AML-193 (cell line): ENCODE measurements at regions not wholly inside any gene's neighbourhood (a gene's known extent, or its start where the extent isn't known, plus 50 kb on each side); places are given as distances from the start of the nearest gene placed in this dataset.

ENCODE experiments used
- DNase-seq, 2 experiments: peaks; one replicate each; lab custom pipeline; 2025; lab: John Stamatoyannopoulos, UW

DNA sequence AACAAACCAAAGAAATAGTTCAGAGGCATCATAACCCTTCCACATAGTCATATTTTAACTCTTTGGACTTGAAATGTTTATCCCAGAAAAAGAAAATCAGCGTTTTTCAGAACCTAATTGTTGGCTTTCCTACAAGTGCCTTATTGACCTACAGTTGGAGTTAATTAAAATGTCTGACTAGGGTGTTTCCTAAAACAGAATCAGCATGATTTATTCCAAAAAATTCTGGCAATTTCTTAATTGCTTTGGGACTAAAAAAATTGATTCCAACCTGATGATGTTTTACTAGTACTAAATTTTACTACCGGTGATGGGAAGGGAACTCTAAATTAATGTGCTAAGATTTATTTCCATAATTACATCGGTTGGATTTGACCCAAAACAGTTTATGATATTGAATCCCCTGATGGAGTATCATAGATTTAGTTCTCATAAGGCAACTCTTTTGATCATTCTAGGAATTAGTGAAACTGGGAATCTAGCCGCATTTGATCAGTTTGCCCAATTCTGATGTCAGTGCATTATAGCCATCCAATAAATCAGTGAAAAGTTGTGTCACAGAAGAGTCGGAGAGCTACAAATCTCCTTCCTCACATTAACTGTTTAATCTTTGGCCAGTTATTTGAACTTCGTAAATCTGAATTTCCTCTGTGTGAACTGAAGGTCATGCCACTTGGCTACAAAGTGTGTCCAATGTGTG is 134.3 kb upstream of the DSEL start:
- DNase-seq = no peak

DNA sequence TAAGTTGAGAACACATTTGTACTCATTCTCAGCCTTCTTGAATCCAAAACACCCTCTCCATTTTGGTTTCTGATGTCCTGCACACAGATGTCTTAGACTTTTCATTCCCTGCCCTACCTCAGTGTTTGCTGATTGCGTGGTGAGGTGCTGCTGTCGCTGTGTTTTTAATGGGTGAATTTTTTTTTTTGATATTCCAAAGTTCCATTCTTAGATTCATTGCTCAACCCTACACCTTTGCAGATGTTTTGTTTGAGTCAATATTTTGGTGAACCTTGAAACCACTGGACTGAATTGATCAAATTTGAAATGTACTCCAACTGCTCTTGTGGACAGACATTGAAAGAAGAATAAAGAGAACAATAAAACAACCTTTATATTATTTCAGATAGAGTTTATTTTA is 130.4 kb upstream of the DSEL start:
- DNase-seq = no peak

DNA sequence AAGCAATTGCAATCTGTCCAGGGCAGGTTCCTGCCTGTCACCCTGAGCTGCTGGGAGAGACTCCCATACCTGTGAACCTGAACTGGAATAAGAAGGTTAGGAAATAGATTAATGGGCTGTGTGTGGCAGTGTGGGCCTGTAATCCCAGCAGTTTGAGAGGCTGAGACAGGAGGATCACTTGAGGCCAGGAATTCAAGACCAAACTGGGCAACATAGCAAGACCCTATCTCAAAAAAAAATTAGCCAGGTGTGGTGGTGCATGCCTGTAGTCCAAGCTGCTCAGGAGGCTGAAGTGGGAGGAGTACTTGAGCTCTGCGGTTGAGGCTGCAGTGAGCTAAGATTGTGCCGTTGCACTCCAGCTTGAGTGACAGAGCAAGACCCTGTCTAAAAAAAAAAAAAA is 127.7 kb upstream of the DSEL start:
- no peak for DNase-seq

DNA sequence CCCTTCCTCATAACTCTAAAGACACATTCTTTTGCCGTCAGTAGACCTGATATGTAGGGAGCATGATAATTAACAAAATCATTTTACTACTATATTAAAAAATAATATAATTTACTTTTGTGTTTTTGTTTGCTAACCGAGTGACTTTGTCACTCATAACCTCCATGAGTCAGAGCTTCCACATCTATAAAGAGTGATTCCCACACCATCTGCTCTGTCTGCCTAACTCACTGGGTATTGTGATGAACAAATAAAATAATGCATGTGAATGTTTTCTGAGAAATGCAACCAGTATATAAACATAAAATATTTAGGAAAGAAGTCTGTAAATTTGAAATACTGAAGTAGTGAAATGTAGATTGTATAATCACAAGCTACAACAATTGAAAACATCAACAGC is 123.4 kb upstream of the DSEL start:
- no peak for DNase-seq

DNA sequence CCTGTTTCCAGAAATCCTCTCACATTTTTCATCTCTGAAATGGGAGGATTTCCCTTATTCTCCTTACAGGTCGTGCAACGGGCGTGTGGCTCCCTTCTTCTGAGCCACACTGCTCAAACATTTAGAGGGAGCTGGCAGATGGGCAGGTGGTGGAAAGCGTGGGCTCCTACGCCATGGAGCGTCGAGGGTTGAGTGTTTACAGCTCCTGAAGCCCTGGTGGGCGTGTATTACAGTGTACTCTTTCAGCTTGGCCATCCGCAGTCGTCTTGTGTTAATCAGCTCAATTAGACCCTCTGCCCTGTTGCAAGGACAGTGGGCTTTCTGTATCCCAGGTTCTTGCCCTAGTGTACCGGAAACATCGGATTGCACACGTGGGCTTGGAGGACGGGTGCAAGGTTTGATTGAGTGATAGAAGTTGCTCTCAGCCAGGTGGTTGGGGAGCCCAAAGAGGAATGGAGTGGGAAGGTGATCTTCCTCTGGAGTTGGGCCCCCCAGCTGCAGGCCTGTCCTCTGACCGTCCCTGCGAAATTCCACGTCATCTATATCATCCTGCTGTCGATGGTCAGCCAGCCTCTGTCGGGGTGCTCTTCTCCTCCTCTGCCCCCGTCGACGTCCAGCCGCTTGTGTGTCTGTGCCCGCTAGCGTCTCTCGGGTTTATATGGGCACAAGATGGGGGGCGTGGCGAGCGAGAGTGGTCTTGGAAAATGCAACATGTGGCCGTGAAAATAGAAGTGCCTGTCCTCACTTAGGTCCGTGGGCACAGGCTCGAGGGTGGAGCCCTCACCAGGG is 120.3 kb upstream of the DSEL start:
- no peak for DNase-seq

DNA sequence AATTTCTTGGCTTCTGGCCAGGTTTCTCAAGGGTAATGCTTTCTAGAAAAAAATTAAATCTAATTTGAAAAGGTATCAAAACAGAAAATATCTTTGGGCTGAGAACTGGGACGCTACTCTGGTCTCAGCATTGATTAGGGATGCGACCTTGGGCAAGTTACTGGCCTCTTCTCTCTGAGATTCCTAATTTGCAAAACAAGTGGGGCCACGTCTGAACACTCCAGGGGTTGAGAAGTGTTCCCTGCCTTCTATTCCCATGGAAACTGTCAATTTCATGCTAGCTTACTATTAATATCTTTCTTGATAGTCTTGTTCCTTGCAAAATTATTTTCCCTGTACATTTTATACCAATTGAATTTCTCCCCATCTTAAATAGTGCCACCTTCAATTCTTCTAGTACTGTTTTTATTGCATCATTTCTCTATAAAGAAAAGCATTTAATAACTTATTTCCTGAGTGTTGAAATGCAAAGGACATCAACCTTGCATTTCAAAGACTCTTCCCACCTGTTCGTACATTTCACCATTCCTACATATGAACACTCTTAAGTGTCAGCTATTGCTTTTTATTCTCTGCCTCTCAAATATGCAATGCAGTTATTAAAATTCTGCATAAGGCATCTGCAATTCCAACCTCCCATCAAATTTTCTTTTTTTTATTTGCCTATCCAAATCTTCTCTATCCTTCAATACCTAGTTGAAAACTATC is 118.3 kb upstream of the DSEL start:
- no peak for DNase-seq

DNA sequence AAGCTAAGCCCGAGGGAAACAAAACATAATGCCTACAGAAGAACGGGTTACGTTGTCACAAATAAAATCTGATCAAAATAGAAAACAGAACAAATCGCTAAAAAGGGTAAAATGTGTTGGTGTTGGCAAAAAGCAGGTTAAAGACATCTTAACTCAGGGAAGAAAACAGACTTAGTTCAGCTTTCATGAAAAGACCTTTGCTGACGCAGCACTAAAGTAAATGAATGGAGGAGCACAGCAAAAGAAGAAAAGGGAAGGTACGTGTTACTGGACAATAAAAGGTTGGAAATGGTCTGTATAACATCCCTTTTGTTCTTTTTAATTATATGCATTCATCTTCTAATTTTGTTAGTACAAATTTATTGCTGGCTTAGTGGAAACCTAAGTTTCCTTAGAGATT is 117.4 kb upstream of the DSEL start:
- no peak for DNase-seq

DNA sequence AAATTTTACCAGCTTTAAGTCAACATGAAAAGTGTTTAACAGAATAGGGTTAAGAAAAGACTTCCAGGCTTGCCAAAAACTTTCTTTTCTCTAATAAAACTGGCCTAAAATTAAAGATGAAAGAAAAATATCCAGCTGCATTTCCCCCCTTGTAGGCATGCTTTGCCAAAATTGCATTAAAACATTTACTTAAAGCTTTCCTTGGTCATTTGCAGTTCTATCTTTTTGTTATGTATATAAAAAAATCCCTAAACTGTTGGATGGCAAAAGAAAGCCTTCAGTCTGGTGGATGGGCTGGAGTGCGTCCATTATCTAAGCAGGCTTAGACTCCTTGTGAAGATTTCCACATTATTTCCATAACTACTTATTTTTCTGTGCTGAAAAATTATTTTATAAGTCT is 105.4 kb upstream of the DSEL start:
- no peak for DNase-seq

DNA sequence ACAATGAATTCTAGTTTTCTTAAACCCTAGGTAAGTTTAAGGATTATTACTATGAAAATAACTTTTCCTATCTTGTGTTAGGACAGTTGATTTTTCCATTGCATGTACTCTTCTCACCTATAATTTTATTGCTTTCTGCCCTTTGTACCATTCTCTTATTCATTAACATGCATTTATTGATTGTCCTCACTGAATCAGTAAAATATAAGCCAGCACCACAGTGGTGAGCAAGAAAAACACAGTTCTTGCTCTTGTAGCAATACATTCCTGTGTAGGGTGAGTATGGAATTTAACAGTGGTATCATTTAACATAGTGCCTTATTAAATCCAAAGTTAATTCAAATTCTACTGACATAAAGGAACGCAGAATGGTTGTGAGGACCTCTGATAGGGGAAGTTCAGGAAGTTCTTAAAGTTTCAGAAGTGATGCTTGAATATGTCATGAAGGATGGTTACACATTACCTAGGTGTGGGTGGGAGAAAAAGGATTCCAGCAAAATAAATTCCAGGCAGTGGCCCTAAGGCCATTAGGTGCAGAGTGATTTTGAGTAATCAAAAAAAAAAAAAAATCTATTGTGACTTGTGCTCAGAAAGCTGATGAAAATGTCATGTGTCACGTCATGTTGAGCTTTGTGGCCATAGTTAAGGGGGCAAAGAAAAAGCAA is 104.7 kb upstream of the DSEL start:
- no peak for DNase-seq

DNA sequence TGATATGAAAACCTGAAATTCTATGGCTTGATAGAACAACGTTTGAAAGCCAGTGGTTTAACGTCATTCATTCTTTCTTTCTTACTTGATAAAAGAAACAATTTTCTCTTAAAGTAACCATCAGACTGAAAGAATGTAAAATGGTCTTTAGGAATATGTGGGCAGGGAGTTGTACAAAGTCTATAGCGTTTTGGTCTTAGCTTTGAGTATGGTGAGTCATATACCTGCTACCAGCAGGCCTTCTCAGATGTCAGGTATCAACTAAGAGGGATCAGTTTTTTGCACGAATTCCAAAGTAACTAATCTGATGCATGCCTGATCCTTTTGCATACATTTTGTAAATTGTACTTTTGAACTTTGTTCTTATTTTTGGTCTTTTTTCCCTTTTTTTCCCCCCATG is 101.5 kb upstream of the DSEL start:
- DNase-seq = no peak

DNA sequence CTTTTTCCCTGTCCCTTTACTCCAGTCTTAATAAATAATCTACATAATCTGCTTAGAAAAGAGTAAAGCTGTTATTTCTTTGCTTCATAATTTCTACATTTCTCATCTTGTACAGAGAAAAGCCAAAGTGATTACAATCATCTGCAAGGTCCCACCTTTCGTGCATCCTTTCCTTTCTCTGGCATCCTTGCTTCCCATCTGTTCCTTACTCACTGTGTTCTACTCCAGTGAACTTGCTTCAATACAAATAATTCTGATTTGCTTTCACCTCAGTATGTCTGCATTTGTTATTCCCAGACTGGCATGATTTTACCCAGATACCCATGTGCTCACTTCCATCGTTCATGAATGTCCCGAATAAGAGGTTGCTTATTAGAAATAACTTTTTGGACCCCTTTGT is 99.4 kb upstream of the DSEL start:
- DNase-seq = no peak

DNA sequence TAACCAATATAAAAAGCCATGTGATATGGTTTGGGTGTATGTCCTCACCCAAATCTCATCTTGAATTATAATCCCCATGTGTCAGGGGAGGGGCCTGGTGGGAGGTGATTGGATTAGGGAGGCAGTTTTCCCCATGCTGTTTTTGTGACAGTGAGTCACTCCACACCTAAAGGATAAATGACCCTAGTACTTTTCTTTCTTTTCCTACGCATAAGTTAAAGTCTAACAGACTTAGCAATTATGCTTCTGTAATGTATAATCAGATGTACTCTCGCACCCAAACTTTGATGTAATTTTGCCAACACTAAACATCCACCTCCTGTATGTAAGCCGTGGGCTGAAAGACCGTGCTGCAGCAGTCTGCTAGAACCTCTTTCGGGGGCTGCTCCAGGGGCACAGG is 97.2 kb upstream of the DSEL start:
- DNase-seq = no peak

DNA sequence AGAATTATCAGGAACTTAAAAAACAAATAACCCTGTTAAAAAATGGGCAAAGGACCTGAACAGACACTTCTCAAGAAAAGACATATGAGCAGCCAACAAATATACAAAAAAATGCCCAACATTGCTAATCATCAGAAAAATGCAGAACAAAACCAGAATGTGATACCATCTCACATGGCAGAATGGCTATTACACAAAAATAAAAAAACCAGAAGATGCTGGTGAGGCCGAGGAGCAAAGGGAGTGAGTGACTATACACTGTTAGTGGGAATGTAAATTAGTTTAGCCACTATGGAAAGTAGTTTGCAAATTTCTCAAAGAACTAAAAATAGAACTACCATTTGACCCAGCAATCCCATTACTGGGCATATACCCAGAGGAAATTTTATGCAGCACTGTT is 95.8 kb upstream of the DSEL start:
- DNase-seq = no peak

DNA sequence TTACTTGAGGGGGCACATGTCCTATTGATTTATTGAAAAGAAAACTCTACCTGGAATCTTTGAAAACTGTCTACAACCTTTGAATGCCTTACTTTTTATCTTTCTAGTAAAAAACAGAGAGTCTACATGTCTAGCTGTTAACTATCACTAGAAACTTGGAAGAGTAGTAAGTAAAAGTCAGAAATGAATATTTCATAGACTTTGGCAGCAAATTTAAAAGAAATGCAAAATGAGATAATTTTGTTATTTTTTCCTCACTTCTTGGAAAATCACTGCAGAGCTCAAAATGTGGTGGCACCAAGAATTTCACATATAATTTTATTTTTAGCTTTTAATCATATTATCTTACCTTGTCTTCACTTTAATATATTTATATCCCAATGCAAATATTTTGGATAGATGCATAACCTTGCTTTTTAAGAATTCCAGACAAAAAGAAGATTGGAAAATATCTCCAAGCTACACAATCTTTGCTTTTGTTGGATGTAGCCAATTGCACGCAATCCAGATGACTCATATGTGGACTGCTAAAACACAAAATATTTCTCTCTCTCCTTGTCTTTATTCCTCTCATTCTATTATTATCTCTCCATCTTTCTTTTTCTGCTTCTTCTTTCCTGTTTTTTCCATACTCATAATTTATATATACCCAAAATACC is 92.2 kb upstream of the DSEL start:
- DNase-seq = no peak

DNA sequence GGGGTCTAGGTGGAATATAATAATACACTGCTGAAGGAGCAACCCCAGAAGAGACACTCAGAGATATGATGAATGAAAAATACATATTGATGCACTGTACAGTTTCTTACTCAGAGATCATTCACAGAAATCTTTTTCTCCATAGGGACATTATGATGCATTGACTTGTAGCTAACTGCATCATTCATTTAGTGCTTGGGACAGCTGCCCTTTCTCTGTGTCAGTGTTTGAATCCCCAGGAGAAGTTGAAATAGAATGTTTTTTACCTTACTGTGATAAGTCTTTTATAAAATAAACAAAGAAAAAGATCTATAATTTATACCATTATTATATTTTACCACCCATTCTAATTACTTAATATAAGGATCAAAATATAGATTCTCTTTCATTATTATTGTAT is 91.7 kb upstream of the DSEL start:
- DNase-seq = no peak

DNA sequence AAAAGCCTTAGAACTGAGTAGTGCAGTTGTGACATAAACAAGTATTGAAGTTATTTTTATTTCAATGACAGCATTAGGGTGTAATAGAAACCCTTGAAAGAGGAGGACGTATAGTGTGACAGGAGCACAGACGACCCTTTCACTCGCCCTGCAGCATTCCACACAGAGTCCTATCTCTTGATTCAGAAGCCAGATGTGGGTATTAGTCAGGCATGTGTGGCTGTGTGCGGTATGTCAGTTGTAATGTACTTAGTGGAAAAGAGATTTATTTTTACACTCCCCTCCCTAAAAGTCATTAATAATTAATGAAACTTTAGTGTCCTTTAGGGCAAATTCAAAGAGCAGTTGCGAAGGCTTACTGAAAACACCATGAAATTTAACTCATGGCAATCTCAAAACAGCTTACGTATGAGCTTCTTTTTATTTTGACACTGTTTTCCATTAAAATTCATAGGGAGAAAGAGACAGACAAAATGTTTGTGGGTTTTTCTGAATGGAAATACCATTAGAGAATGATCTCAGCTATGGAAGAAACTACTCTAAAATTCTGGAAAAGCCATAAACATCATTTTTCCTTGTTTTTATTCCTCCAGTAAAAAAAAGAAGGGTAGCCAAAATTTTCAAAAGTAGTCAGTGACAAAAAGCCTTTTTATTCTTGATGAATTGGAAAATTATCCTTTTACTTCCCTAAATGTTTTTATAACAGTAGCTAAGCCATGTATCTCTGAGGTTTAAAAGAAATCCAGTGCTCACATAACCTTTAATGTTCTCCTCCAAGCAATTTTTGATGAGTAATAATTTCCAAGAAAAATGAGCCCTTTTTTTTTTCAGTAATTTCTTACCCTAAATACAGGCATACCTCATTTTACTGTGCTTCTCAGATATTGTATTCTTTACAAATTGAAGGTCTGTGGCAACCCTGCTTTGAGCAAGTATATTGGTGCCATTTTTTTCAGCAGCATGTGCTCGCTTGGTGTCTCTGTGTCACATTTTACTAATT is 84.0 kb upstream of the DSEL start:
- no peak for DNase-seq

DNA sequence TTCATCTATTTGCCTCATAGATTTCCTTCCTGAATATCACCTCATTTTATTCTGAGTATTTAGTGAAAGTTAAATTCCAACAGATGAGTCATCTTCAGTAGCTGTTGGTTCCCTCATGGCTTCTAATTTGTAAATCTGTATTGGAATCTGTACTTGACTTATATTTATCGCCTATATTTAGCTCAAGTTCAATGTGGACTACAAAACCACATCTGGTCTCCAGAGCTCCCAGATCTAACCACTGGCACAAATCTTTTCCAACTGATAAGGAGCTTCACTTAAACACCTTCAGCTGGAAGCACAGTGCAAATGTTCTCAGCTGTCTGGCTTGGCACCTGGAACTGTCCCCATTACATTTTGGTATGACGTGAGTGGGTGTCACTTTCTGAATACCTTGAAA is 82.8 kb upstream of the DSEL start:
- no peak for DNase-seq

DNA sequence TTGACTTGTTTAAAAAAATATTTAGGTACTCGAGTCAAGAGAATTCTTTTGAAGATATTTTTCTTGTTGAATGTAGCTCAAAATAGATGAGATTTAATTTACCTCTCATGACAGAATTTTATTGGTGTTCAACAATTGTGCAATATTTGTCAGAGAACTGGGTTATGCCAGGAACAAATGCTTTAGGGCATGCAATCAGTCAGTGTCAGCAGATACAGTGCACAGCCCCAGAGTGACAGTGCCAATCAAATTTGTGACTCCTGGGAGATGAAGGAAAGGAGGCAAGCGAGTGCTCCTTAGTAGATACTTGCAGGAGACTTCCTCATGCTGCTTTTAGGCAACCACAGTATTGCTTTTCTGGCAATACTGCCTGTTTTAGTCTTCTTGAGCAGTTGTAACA is 81.2 kb upstream of the DSEL start:
- DNase-seq = no peak

DNA sequence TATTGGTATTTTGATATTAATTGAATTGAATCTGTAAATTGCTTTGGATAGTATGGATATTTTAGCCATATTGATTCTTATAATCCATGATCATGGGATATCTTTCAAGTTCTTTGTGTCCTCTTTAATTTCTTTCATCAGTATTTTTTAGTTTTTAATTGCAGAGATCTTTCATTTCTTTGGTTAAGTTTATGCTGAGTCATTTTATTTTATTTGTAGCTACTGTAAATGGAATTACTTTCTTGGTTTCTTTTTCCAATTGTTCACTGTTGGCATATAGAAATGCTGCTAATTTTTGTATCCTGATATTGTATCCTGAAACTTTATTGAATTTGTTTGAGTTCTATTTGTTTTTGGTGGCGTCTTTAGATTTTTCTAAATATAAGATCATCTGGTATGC is 79.5 kb upstream of the DSEL start:
- DNase-seq = no peak

DNA sequence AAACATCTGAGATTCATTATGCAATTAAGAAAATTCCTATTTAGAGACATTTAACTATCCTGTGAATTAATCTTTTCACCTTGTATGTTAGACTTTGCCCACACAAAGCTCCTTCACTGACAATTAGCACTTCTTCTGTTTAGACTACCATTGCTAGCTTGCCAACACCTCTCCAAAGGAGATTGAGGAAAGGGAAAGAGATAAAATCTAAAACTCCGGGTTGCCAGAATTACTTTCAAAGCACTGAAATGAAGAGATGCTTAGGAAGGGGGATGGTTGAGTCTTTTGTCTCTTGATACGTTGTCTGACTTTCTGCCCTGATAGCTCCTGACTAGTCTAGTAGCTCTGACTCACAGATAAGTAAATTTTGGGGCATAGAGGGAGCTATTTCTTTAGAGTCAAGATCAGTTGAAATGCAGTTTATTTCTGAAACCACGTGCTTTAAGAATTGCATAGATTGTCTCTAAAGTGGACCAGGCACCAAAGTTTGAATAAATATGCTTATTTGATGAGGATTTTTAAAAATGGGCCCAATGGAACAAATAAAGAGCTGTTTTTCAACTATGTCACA is 74.1 kb upstream of the DSEL start:
- DNase-seq = no peak

DNA sequence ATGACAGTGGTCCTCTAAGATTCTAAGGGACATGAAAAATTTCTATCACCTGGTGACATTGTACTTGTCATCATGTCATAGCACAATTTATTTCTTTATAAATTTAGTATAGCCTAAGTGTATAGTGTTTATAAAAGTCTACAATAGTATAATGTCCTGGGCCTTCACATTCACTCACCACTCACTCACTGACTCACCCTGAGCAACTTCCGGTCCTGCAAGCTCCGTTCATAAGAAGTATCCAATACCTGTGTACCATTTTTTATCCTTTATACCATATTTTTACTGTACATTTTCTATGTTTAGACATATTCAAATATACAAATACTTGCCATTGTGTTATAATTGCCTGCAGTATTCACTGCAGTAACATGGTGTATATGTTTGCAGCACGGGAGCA is 72.8 kb upstream of the DSEL start:
- DNase-seq = no peak
